ENCODE measurements at regions not wholly inside any gene's neighbourhood (a gene's known extent, or its start where the extent isn't known, plus 50 kb on each side); places are given as distances from the start of the nearest gene placed in this dataset.
"Not testable (repeated sequence)": the region's sequence is repeated elsewhere in the genome, so short reads cannot be mapped to it uniquely, and the experiment has no call there.

- not testable (repeated sequence) for TF ChIP-seq POLR2AphosphoS5 (IDR thresholded peaks at IDR 0.05; ENCODE audit: borderline replicate concordance, low read depth, low read length); EZH2 (IDR thresholded peaks at IDR 0.05); FOXP2 (optimal IDR thresholded peaks at IDR 0.05; ENCODE audit: control extremely low read depth, extremely low read length, insufficient read depth)
These were observed 84.5 kb upstream of the FBXO28 start for GRCh38 chr1:224029286-224030025.
